Smooth muscle cell (in vitro differentiated cells): ENCODE measurements at regions not wholly inside any gene's neighbourhood (a gene's known extent, or its start where the extent isn't known, plus 50 kb on each side); places are given as distances from the start of the nearest gene placed in this dataset.

ENCODE experiments used
- DNase-seq: peaks from one replicate; lab custom pipeline; 2025; ENCODE audit not compliant: unreplicated experiment; lab: John Stamatoyannopoulos, UW
- H2AFZ ChIP-seq: fragments of 200-600 bp; sonication (generic); 2 replicates; pipeline ENCODE4 v1.6.0; 2016; ENCODE audit warnings: antibody characterized with exemption, low read depth, mild to moderate bottlenecking
- H3F3A ChIP-seq: fragments of 200-600 bp; sonication (generic); 2 replicates; pipeline ENCODE4 v1.6.0; 2017; ENCODE audit warnings: antibody characterized with exemption, low read depth
- H3K27ac ChIP-seq: fragments of 200-600 bp; sonication (generic); 2 replicates; pipeline ENCODE4 v1.5.1; 2016; ENCODE audit warnings: low read depth, mild to moderate bottlenecking
- H3K27me3 ChIP-seq: fragments of 200-600 bp; sonication (generic); 2 replicates; pipeline ENCODE4 v1.6.1; 2016; ENCODE audit warnings: low read depth, mild to moderate bottlenecking
- H3K36me3 ChIP-seq: fragments of 200-600 bp; sonication (generic); 2 replicates; pipeline ENCODE4 v1.5.1; 2016; ENCODE audit warnings: low read depth
- H3K4me1 ChIP-seq: fragments of 200-600 bp; sonication (generic); 2 replicates; pipeline ENCODE4 v1.5.1; 2016; ENCODE audit warnings: low read depth
- H3K4me2 ChIP-seq: fragments of 200-600 bp; sonication (generic); 2 replicates; pipeline ENCODE4 v1.6.0; 2016; ENCODE audit warnings: mild to moderate bottlenecking
- H3K4me3 ChIP-seq: fragments of 200-600 bp; sonication (generic); 2 replicates; pipeline ENCODE4 v1.5.1; 2016; ENCODE audit warnings: mild to moderate bottlenecking
- H3K79me2 ChIP-seq: fragments of 200-600 bp; sonication (generic); 2 replicates; pipeline ENCODE4 v1.6.0; 2016; ENCODE audit warnings: low read depth, mild to moderate bottlenecking
- H3K9ac ChIP-seq: fragments of 200-600 bp; sonication (generic); 2 replicates; pipeline ENCODE4 v1.6.0; 2016; ENCODE audit warnings: low read depth
- H3K9me3 ChIP-seq: fragments of 200-600 bp; sonication (generic); replicated peaks from 2 replicates; pipeline ENCODE4 v1.5.1; 2016; ENCODE audit warnings: low read depth
- H4K20me1 ChIP-seq: fragments of 200-600 bp; sonication (generic); 2 replicates; pipeline ENCODE4 v1.6.0; 2016; ENCODE audit warnings: low read depth
- WGBS: methylation state at CpG from one replicate; pipeline ENCODE4 v1.1.7; 2016; ENCODE audit warnings: low lambda C conversion rate; 5-methylcytosine and 5-hydroxymethylcytosine counted together
- TF ChIP-seq, protein P1 (sequence below): fragments of 200-600 bp; sonication (generic); IDR thresholded peaks from 2 replicates; pipeline ENCODE4 v1.5.1; 2017; ENCODE audit warnings: borderline replicate concordance, mild to moderate bottlenecking, antibody characterized with exemption; ENCODE audit not compliant: insufficient read depth, poor library complexity, severe bottlenecking

GRCh38 chr2:11016735-11017388, 105.1 kb downstream of the KCNF1 start:
- WGBS = 90% methylated on average over 7 of the region's 7 CpGs
- Histone ChIP-seq H3K4me2 (no peak overlapping the region), H2AFZ (no peak overlapping the region), H3K9ac (no peak overlapping the region), H3K27ac (no peak overlapping the region), H3K36me3 (no peaks in the 10 kb centered on the region), H3K27me3 (no peaks in the 10 kb centered on the region), H3F3A (no peaks in the 10 kb centered on the region), H3K79me2 (no peaks in the 10 kb centered on the region), H3K4me3 (no peak overlapping the region), H3K9me3 (no peaks in the 10 kb centered on the region), H4K20me1 (no peaks in the 10 kb centered on the region), H3K4me1 (no peaks in the 10 kb centered on the region)
- TF ChIP-seq, protein P1, sequence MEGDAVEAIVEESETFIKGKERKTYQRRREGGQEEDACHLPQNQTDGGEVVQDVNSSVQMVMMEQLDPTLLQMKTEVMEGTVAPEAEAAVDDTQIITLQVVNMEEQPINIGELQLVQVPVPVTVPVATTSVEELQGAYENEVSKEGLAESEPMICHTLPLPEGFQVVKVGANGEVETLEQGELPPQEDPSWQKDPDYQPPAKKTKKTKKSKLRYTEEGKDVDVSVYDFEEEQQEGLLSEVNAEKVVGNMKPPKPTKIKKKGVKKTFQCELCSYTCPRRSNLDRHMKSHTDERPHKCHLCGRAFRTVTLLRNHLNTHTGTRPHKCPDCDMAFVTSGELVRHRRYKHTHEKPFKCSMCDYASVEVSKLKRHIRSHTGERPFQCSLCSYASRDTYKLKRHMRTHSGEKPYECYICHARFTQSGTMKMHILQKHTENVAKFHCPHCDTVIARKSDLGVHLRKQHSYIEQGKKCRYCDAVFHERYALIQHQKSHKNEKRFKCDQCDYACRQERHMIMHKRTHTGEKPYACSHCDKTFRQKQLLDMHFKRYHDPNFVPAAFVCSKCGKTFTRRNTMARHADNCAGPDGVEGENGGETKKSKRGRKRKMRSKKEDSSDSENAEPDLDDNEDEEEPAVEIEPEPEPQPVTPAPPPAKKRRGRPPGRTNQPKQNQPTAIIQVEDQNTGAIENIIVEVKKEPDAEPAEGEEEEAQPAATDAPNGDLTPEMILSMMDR = no peak
- DNase-seq = no peak

DNA sequence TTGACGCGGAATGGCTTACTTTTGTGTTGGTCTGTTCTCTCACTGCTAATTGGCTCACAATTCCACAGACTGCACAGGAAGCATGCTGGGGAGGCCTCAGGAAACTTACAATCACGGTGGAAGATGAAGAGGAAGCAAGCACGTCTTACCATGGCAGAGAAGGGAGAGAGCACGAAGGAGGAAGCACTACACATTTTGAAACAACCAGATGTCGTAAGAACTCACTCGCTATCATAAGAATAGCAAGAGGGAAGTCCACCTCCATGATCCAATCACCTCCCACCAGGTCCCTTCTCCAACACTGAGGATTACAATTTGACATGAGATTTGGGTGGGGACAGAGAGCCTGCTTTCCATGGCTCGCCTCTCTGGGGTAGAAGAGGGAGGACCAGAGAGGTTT, 106.2 kb downstream of the KCNF1 start:
- no peak for DNase-seq
- Histone ChIP-seq H3K4me3 (no peak overlapping the region), H3K9ac (no peak overlapping the region), H3K4me1 (no peaks in the 10 kb centered on the region), H2AFZ (no peak overlapping the region), H3F3A (no peaks in the 10 kb centered on the region), H3K9me3 (no peaks in the 10 kb centered on the region), H3K79me2 (no peaks in the 10 kb centered on the region), H3K4me2 (no peak overlapping the region), H3K36me3 (no peaks in the 10 kb centered on the region), H3K27ac (no peak overlapping the region), H3K27me3 (no peaks in the 10 kb centered on the region), H4K20me1 (no peaks in the 10 kb centered on the region)
- TF ChIP-seq, protein P1 = no peak
- 92% methylated on average over 8 of the region's 8 CpGs for WGBS

DNA sequence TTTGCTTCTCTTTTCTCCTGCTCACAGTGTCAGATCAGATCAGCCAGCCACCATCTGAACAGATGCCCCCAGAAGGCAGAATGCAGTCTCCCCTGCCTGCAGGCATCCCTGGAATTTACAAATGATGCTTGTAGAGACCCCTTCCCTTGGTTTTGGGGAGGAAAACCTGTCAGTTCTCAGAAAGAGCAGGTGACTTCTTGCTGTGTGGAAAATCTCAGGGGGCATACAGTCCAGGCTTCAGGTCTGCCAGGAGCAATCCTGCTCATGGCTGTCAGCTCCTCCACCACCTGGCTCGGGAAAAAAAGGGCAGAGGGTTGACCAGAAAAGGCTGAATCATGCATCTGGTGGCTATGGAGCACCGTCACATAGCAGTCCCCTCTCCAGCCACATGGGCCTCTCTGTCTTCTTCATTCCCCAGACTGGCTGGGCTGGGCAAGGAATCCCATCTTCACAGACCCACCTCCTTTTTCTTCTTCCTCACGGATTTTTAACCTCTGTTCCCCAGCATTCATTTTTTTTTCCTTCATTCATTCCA, 107.0 kb downstream of the KCNF1 start:
- H3K27me3 ChIP-seq = no peaks in the 10 kb centered on the region

More for the DNA sequence above, 107.0 kb downstream of the KCNF1 start:
- H3K4me3 ChIP-seq = no peak overlapping the region
- no peaks in the 10 kb centered on the region for H3K9me3 ChIP-seq
- DNase-seq = no peak
- no peak overlapping the region for H3K9ac ChIP-seq
- H3K79me2 ChIP-seq = no peaks in the 10 kb centered on the region
- no peak overlapping the region for H3K4me2 ChIP-seq
- 82% methylated on average over 3 of the region's 3 CpGs for WGBS
- H3F3A ChIP-seq = no peaks in the 10 kb centered on the region
- no peaks in the 10 kb centered on the region for H4K20me1 ChIP-seq
- H3K27ac ChIP-seq = no peak overlapping the region
- no peaks in the 10 kb centered on the region for H3K4me1 ChIP-seq
- no peak overlapping the region for H2AFZ ChIP-seq
- TF ChIP-seq, protein P1 = no peak
- no peaks in the 10 kb centered on the region for H3K36me3 ChIP-seq
